ENCODE measurements at regions not wholly inside any gene's neighbourhood (a gene's known extent, or its start where the extent isn't known, plus 50 kb on each side); places are given as distances from the start of the nearest gene placed in this dataset.
"Not testable (repeated sequence)": the region's sequence is repeated elsewhere in the genome, so short reads cannot be mapped to it uniquely, and the experiment has no call there.

DNA sequence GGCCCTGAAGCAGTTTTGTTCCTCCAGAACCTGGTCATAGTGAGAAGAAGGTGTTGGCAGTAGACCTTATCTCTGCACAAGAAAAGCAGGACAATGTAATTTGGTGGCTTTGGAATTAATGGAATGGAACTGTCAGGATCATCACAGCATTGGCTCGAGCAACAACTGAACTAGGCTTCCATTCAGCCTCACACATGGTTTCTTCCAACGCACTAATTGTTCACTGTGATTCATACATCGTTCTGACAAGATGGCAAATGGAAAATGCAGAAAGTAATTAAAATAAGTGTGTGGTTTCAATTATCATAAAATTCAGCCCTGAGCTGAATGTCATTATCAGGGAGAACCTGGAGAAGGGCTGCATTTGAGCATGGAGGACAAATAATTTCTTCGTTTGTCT is 80.6 kb downstream of the MFSD1 start:
- DNase-seq, result no peak

DNA sequence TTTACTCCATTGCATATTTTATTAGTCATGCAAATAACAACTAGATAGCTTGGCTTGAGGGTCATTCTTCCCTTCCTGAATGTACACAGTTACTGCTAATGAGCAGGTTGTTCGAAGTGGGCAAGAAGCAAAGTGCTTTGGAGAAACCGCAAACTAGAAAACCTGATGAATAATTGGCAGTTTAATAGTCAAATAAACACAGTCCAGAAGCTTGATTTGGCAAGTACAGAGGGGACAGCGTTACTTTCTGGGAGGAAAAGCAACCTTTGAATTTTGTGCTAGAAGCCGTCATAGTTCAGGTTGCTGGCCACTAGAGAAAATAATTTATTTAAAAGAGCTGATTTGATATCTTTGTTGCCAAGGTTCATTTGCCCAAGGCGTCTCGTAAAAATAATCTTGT is 94.9 kb downstream of the MFSD1 start:
- no peak for DNase-seq

DNA sequence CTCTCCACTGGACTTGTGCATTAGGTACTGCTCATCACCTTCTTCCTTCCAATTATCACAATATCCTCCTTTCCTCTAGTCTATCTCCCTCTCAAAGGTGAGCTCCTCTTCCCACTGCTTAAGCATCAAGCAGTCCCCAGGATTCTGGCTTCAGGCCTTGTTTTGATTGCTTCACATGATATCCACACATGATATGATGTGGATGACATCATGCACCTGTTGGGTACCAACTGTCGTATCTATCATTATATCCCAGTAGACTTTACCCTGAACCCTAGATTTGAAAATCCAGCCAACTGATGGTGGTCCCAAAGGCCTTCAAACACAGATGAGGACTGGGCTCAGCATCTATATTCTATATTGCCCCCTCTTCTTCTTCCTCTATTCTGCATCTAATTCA is 104.9 kb downstream of the MFSD1 start:
- DNase-seq, result no peak

DNA sequence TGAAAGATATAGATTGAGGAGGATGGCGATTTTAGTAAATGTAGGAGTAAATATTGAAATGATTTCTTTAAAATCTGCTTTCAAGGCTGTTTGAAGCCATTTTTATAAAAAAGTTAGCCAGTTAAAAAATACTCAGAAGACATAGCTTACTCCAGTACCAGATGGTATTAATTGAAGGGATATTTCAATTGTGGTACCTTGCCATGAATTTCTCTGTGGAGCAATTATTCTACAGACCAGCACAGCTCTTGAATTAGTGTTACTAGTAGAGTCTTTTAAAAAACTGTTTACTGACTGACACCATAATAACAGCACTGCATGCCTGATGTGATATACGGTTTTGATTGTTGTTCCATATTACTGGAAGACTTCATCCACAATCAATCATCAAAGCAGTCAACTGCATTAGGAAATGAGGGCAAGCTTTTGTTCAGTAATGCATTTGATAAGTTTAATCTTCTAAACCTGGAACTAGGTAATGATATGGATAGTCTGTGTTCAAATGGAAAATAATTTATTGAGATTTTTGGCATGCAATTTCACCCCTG is 106.4 kb downstream of the MFSD1 start:
- DNase-seq, result no peak

DNA sequence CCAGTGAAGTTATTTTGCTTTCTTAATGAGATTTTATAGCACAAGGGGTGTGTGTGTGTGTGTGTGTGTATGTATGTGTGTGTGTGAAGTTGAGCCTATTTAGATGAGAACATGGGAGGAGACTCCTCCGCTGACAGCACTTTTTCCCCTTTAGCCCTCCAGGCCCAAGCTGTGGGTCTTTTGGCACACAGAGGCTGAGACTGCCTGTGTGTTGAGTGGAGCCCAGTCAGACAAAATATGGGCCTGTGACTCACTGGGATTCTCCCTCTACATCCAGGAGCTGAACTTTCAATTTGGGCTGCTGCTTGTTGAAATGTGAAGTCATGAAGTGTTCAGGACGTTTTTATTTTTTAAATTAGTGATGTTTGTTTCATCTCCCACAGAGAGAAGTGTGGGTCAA is 108.0 kb downstream of the MFSD1 start:
- no peak for DNase-seq

DNA sequence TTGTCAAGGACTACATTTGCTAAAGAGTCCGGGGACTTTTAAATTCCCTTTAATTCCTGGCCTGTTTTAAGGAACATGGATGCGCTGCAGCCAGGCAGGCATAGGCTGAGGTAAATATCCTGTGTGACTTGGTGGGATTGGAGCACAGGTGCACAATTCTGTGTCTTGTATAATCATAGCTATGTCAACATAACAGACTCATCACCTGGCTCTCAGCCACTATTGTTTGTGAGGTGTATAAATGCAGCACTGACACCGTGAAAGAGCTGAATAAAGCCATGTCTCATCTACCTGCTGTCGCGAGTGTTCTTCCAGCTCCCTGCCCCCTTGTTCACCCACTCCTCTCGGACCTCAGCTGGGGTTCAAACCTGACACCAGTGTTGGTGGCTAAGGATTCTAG is 109.7 kb downstream of the MFSD1 start:
- DNase-seq, result peak; percentile 97

DNA sequence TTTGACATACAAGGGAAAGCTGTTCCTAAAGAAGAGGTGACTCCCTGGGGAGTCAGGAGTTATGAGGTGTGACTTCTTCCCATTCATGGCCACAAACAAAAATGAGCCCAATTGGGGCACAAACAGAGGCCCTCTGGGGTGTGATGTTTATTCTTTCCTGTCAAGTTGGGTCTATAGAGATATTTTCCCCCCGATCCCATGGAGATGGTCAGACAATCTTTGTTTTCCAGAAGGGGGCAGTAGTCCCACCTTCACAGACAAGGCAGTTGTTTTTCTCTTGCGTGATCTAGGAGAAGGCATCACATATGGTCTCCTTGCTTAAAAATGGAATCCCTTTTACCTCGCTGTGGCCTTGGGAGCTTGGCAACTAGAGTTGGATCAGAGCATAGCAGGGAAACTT is 110.3 kb downstream of the MFSD1 start:
- peak; percentile 61 for DNase-seq

DNA sequence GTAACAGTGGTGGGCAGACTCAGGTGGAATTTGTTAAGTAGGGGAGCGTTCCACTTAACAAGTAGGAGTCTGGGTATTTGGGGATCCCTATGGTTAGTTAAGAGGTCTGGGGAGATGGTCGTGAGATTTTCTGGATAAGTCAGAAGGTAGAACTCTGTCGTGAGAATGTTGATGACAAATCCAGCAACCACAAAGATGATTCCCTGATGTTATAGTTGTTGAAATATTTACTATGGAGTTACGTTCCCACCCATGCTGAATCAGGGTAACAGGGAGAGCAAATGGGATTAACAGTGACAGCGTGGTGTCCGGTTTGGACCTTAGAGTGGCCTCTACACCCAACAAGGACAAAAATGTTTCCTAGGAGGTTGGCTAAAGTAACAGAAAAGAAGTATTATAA is 110.8 kb downstream of the MFSD1 start:
- DNase-seq, result no peak

DNA sequence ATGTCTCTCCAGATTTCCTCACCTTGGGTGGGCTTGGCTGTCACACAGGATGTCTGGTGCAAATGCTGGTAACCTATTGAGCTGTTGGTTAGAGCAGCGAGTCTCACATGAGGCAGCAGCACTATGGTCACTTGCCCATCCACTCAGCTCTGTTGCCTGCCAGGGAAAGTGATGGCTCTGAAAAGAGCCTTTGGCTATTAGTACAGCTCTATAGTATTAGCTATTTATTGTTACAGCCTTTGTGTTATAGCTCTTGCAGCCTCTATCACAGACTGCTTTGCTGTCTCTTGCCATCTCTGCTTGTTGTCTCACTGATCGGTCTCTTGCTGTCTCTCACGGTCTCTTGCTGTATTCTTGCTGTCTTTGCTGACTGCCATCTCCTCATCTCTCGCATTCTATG is 114.3 kb downstream of the MFSD1 start:
- DNase-seq, result peak; percentile 57

DNA sequence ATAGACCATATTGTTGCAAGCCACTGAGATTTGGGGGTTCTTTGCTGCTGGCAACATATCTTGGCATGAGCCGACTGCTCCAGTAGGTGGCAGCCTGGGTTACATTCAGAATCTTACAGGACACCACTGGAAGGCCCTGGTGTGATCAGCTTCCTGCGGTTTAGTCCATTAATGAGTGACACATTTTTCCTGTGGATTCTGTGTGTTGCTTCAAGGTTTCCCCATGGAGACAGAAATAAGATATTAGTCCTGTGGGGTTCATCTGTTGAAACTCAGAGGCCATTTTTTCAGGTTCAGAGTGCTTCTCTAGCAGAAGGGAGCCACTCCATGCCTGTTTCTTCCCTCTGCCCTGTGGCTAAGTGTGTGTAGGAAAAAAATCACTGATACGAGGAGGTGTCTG is 116.2 kb downstream of the MFSD1 start:
- DNase-seq, result peak; percentile 81

DNA sequence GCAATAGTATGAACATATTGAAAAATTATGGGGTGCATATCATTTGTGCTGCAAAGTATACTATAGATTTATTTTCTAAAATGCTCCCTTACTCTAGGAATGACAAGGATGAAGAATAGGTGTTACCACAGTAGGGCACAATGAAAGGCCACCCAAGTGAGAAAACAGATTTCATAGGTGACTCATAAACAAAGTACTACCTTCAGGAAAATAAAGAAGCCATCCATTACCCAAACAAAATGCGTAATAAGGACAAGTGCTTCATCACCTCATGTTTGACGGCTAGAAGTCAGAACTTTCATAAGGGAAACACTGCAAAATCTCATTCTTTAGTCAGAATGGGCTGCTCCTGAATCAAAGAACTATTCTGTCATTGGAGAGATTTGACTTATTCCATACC is 116.6 kb downstream of the MFSD1 start:
- DNase-seq, result no peak

DNA sequence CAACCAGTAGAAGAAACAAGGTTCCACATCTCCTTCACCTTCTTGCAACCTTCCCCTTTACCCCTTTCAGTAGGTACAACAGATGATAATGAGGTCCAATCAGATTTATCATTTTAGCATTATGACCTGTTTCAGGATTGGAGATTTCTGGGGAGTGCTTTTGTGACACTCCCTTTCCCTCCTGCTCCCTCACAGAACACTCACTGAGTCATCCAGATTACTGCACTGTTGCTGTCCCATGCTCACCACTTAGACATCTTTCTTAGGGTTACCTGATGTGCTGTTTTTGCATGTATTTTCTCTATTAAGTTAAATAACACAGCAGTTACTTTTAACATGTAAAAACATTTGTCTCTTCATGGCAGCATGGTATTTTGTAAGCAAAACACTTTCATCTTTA is 118.5 kb downstream of the MFSD1 start:
- DNase-seq, result no peak

DNA sequence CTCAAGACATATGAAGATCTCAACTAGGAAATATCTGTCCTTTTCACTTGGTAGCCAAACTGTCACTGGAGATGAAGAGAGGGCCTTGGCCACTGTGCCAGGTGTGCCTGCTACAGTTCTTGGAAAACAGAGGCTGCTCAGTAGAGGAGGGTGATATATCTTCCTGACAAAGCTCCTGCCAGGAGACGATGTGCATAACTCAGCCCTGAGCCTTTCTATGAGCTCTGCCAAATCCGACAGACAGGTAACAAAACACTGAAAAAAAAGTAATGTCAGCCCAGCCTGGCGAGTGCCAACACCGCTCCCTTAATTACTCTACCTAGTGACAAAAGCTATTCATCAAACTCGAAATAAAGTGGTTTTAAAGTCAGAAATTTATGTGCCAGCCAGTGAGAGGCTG is 123.2 kb downstream of the MFSD1 start:
- no peak for DNase-seq

DNA sequence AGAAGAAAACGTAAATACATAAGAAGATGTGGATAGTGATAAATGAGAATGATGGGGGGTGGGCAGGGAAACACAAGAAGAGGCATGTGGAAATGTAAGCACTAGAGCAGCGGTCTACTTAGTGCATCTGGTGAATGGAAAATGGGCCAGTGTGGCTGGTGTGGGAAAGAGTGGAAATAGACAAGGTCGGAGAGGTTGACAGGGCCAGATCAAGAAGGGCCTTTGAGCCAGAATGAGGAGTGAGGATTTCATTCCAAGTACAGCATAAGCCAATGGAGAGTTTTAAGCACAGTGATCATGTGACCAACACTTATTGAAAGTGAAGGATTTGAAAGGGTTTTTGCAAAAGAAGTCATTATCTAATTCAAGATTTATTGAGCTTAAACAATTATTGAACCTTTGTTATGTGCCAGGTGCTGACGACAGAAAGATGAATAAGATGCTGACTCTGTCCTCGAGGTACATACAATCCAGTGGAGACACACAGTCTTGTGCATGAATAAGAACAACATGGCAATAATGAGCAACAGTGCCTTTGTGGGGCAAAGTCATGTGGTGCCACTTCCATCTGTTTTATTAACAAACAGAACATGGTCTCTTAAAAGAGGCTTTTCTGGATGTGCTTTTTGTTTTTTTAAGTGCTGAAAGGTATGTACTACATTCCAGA is 124.1 kb downstream of the MFSD1 start:
- DNase-seq, result no peak

DNA sequence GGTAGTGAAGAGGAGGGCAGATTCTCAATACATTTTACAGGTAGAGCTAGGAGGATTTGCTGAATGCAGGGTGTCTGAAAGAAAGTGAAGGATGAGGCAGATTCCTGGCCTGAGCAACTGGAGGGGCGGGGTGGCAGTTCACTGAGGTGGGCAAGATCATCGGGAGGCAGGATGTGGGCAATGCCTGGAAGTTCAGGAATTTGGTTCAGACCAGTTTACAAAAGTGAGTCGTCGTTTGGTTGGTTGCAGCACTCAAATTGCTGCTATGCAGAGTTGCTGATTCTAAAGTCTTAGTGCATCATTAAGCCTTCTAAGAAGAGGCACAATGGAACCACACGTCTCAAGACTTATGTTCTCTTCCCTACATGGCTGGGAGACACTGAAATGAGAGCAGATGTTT is 134.0 kb downstream of the MFSD1 start:
- no peak for DNase-seq

DNA sequence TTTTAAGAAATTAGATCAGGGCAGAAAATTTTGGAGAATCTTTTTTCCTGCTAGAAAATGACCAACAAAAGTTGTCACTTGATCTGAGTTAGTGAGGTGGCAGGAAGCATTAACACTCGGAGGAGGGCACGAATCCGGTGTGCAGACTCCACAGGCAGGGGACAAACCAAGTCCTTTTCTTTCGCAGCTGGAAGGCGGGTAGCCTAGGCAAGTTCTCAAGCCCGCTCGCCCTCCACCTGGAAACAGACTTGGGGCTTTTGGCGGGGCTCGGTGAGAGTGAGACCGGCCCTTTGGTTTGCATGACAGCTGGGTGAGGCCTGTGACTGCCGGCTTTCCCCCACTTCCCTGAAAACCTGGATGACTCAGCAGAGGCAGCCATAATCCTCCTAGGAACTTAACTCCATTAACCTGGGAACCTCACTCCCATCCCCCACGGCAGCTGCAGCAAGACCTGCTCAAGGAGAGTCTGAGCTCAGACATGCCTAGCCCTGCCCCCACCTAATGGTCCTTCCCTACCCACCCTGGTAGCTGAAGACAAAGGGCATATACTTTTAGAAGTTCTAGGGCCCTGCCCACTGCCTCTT is 134.8 kb downstream of the MFSD1 start:
- no peak for DNase-seq

DNA sequence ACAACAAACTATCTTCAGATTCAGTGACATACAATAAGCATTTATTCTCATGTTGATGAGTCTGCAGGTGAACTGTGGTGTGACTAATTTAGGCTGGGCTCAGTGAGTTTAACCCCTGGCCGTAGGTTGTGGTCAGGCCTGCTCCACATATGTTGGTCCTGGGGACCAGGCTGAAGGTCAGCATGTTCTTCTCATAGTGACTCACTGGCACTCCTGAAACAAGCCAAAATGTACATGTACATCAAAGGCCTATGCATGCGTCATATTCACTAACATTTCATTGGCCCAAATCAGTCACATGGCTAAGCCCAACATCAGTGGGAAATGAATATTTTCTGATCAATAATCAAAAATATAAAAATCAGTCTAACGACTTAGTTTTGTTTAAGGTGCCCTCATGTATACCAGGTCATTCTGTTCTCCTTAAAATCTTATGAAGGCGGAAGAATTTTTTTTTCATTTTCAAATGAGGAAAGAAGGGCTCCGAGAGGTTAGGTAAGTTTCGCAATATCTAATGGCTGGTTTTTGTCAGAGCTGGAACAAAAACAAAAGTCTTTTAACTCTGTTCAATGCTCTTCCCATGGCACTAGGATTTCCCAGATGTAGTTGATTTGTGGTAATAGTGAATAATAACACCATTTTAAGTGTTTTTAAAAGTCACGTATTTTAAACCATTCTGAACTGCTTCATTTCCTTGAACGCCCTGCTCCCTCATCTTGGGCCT is 148.5 kb downstream of the MFSD1 start:
- DNase-seq, result no peak

DNA sequence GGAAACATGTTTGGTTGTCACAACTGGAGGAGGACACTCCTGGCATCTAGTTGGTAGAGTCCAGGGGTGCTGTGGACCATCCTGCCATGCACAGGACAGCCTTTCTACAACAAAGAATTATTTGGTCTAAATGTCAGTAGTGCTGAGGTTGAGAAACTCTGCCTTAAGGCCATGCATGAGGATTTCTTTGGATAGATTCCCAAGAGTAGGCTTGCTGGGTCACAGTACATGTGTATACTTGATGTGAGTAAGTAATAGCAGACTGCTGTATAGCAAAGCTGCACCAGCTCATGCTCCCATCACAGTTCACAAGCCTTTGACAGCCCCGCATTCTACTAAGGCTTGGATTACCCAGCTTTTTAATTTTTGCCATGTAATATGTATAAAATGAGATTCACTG is 151.3 kb downstream of the MFSD1 start:
- no peak for DNase-seq

DNA sequence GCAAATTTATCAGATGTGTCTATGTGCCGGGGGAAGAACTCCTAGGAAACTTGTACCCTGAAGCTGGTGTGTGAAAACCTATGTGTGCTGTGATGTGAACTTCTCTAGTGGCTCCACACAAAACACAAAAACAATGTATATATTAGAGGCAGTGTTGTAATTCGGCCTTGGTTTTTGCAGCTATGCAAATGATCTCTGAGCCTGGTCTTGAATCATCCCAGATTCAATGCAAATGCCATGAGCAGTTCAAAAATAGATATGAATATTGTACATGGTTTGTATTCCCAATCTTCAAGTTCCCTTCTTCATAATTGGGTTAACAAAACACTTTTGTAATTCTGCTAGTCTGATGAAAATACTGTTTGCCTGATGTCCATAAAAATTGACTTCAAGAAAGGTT is 152.6 kb downstream of the MFSD1 start:
- no peak for DNase-seq

DNA sequence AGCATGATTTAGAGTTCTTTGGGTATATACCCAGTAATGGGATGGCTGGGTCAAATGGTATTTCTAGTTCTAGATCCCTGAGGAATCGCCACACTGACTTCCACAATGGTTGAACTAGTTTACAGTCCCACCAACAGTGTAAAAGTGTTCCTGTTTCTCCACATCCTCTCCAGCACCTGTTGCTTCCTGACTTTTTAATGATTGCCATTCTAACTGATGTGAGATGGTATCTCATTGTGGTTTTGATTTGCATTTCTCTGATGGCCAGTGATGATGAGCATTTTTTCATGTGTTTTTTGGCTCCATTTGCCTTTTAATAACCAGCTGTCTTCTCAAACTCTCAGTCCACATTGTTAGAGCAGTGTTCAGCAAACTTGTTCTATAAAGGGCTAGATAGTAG is 155.9 kb downstream of the MFSD1 start:
- DNase-seq, result not testable (repeated sequence)

DNA sequence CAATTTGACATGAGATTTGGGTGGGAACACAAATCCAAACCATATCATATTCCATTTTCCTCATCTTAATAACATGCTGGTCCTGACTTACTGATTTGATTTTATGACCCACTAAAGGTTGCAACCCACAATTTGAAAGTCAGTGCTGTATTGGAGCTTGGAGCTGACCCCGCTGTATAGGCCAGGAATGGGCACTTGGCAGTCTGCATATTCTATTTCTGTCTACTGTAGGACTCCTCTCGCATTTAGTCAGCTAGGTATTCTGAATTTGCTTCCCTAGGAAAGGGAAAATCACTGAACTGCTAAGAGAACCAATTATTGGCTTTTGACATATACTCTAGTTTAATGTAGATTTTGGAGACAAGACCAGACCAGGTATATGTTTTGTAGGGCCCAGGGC is 157.0 kb downstream of the MFSD1 start:
- DNase-seq, result no peak

DNA sequence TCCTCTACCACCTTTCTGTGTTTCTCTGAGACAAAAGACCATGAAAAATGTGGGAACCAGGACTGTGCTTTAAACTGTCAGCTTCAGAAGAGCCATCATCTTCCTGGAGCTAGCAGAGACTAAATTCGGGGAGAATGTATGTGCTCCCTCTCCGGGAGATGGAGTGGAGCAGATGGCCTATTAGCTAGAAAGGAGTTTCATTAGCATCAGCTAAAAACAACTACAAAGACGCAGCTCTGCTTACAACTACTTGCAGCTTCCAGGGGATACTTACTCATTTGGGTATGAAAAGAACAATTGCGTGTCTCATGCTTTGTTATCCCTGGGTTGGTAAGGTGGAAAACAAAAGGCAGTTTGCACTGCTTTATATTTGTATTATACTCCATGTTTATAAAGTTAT is 159.6 kb downstream of the MFSD1 start:
- no peak for DNase-seq

DNA sequence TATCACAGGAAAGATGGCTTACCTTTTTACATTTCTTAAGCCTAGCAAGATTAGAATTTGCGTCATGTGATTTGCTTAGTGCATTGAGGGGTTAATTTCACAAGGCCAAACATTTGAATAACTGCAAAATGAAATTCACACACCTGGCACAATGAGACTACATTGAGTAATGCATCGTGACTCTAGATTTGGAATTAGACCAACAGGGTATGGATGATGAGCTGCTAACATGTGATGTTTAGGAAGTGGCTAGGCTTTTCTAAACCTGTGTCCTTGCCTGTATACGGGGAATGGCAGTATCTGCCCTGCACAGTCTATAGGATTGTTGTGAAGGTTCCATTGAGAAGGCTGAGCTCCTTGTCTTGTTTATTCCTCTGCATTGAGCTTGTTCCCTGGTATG is 160.1 kb downstream of the MFSD1 start:
- no peak for DNase-seq

DNA sequence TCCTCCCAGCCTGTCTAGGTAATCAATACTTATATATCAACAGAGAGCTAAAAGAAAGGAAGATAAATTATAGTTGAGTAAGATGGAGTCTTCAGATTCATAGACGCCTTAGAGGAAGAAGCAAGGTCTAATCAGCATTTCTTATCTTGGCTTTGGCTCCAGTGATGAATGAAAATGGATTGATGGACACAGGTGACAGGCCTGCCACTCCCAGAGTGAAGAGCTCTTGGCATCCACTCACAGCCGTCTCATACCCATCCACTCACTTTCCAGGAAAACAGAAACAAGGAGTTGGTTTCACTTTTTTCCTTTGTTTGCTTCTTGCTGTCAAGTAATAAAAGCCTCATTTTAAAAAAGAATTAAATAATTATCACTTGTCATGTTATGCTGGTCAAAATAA is 168.2 kb downstream of the MFSD1 start:
- no peak for DNase-seq
